H9 (cell line): ENCODE measurements at regions not wholly inside any gene's neighbourhood (a gene's known extent, or its start where the extent isn't known, plus 50 kb on each side); places are given as distances from the start of the nearest gene placed in this dataset.

Experiments used
- DNase-seq: peaks from one replicate; pipeline ENCODE4 v3.0.0-alpha.2; 2017
- H2AFZ ChIP-seq: one replicate; pipeline ENCODE4 v1.6.1; 2013; ENCODE audit warnings: mild to moderate bottlenecking, low read length, control low read depth, moderate library complexity
- H2AK5ac ChIP-seq: 2 replicates; pipeline ENCODE4 v1.6.1; 2013; ENCODE audit warnings: low read length, control low read depth, mixed read lengths; ENCODE audit not compliant: insufficient read length
- H2BK120ac ChIP-seq: one replicate; pipeline ENCODE4 v1.6.1; 2013; ENCODE audit warnings: low read depth, mild to moderate bottlenecking, low read length, control low read depth, inconsistent platforms; ENCODE audit not compliant: poor library complexity, severe bottlenecking
- H2BK12ac ChIP-seq: 2 replicates; pipeline ENCODE4 v1.6.1; 2013; ENCODE audit warnings: low read length, control low read depth, mixed read lengths, low read depth; ENCODE audit not compliant: insufficient read length
- H2BK15ac ChIP-seq: 2 replicates; pipeline ENCODE4 v1.6.1; 2013; ENCODE audit warnings: low read depth, low read length, control low read depth
- H2BK20ac ChIP-seq: one replicate; pipeline ENCODE4 v1.6.1; 2013; ENCODE audit warnings: low read depth, mild to moderate bottlenecking, low read length, control low read depth, inconsistent platforms; ENCODE audit not compliant: poor library complexity, severe bottlenecking
- H2BK5ac ChIP-seq: 2 replicates; pipeline ENCODE4 v1.6.1; 2013; ENCODE audit warnings: low read length, control low read depth, mixed read lengths; ENCODE audit not compliant: insufficient read length
- H3K14ac ChIP-seq: 2 replicates; pipeline ENCODE4 v1.6.1; 2013; ENCODE audit warnings: low read length, control low read depth; ENCODE audit not compliant: insufficient read depth
- H3K18ac ChIP-seq: 2 replicates; pipeline ENCODE4 v1.6.1; 2013; ENCODE audit warnings: low read depth, mild to moderate bottlenecking, mixed read lengths, low read length, control low read depth; ENCODE audit not compliant: insufficient read length
- H3K23ac ChIP-seq: 2 replicates; pipeline ENCODE4 v1.6.1; 2013; ENCODE audit warnings: low read length, control low read depth, mixed read lengths, low read depth; ENCODE audit not compliant: insufficient read length
- H3K23me2 ChIP-seq: 2 replicates; pipeline ENCODE4 v1.6.1; 2013; ENCODE audit warnings: low read depth, mild to moderate bottlenecking, mixed read lengths, low read length, control low read depth; ENCODE audit not compliant: insufficient read length, poor library complexity, severe bottlenecking
- H3K27ac ChIP-seq: 2 replicates; pipeline ENCODE4 v1.5.1; 2013; ENCODE audit warnings: low read length, control low read depth, mixed read lengths, low read depth; ENCODE audit not compliant: insufficient read length
- H3K27me3 ChIP-seq: 2 replicates; pipeline ENCODE4 v1.6.1; 2013; ENCODE audit warnings: low read length, control low read depth, inconsistent platforms; ENCODE audit not compliant: insufficient read depth
- H3K4ac ChIP-seq: 2 replicates; pipeline ENCODE4 v1.6.1; 2013; ENCODE audit warnings: low read depth, mild to moderate bottlenecking, control low read depth, inconsistent platforms, low read length, moderate library complexity
- H3K4me1 ChIP-seq: 2 replicates; pipeline ENCODE4 v1.6.1; 2013; ENCODE audit warnings: low read length, control low read depth, inconsistent platforms; ENCODE audit not compliant: insufficient read depth
- H3K4me2 ChIP-seq: 2 replicates; pipeline ENCODE4 v1.6.1; 2013; ENCODE audit warnings: low read length, control low read depth, mixed read lengths; ENCODE audit not compliant: insufficient read length, insufficient read depth
- H3K56ac ChIP-seq: 2 replicates; pipeline ENCODE4 v1.6.1; 2013; ENCODE audit warnings: low read depth, mild to moderate bottlenecking, mixed read lengths, low read length, control low read depth; ENCODE audit not compliant: insufficient read length
- H3K79me1 ChIP-seq: 2 replicates; pipeline ENCODE4 v1.6.1; 2013; ENCODE audit warnings: low read depth, mild to moderate bottlenecking, moderate library complexity, low read length, control low read depth, inconsistent platforms; ENCODE audit not compliant: insufficient read depth, poor library complexity, severe bottlenecking
- H3K79me2 ChIP-seq: 2 replicates; pipeline ENCODE4 v1.6.1; 2013; ENCODE audit warnings: low read length, control low read depth, inconsistent platforms; ENCODE audit not compliant: insufficient read depth
- H3K9ac ChIP-seq: 2 replicates; pipeline ENCODE4 v1.6.1; 2013; ENCODE audit warnings: low read length, control low read depth, mixed read lengths; ENCODE audit not compliant: insufficient read length; ENCODE audit errors: extremely low read depth
- H3K9me3 ChIP-seq: one replicate; pipeline ENCODE4 v1.6.1; 2013; ENCODE audit warnings: low read depth, low read length, inconsistent platforms; ENCODE audit not compliant: control insufficient read depth
- H3T11ph ChIP-seq: one replicate; pipeline ENCODE4 v1.6.1; 2013; ENCODE audit warnings: mild to moderate bottlenecking, low read length, control low read depth, inconsistent platforms
- H4K20me1 ChIP-seq: one replicate; pipeline ENCODE4 v1.6.1; 2013; ENCODE audit not compliant: control insufficient read depth, insufficient read length, insufficient read depth
- H4K5ac ChIP-seq: 2 replicates; pipeline ENCODE4 v1.6.1; 2013; ENCODE audit warnings: low read depth, mild to moderate bottlenecking, mixed read lengths, low read length, control low read depth; ENCODE audit not compliant: insufficient read length
- H4K8ac ChIP-seq: replicated peaks from 2 replicates; pipeline ENCODE4 v1.6.1; 2013; ENCODE audit warnings: low read length, control low read depth, mixed read lengths, low read depth; ENCODE audit not compliant: insufficient read length
- H4K91ac ChIP-seq: 2 replicates; pipeline ENCODE4 v1.6.1; 2013; ENCODE audit warnings: low read depth, mild to moderate bottlenecking, moderate library complexity, mixed read lengths, low read length, control low read depth; ENCODE audit not compliant: insufficient read length
- H3K27ac Mint-ChIP-seq, 3 experiments: 2 replicates in 2 of 3; 3 replicates in 1 of 3; pipeline ENCODE4 v1.8.0; 2020 to 2021; ENCODE audit warnings: mixed read lengths in 3 of 3, mild to moderate bottlenecking in 1 of 3, moderate library complexity in 1 of 3
- H3K27me3 Mint-ChIP-seq: 2 replicates; pipeline ENCODE4 v1.8.0; 2021; ENCODE audit warnings: low read depth, mild to moderate bottlenecking, moderate library complexity, mixed read lengths
- H3K36me3 Mint-ChIP-seq, 3 experiments: 2 replicates in 2 of 3; 3 replicates in 1 of 3; pipeline ENCODE4 v1.8.0; 2020 to 2021; ENCODE audit warnings: low read depth in 3 of 3, mixed read lengths in 3 of 3; ENCODE audit not compliant: insufficient read depth in 1 of 3
- H3K4me1 Mint-ChIP-seq, 2 experiments: 2 replicates each; pipeline ENCODE4 v1.8.0; 2020; ENCODE audit warnings: mixed read lengths in 2 of 2
- H3K4me3 Mint-ChIP-seq, 2 experiments: 2 replicates in 1 of 2; 3 replicates in 1 of 2; pipeline ENCODE4 v1.8.0; 2020 to 2021; ENCODE audit warnings: mild to moderate bottlenecking in 2 of 2, mixed read lengths in 2 of 2, moderate library complexity in 1 of 2
- H3K9me3 Mint-ChIP-seq, 2 experiments: 2 replicates in 1 of 2; 3 replicates in 1 of 2; pipeline ENCODE4 v1.8.0; 2020; ENCODE audit warnings: mild to moderate bottlenecking in 2 of 2, mixed read lengths in 2 of 2, moderate library complexity in 1 of 2
- CTCF ChIP-seq: fragments of 200-600 bp; sonication (generic); conservative IDR thresholded peaks from 3 replicates; pipeline ENCODE4 v1.8.0; 2021; ENCODE audit warnings: antibody characterized with exemption, mild to moderate bottlenecking
- WGBS: extraction: QIAGEN DNeasy Blood & Tissue Kit; methylation state at CpG from one replicate; pipeline ENCODE4 v1.1.7; 2013; ENCODE audit warnings: missing lambda C conversion rate, low lambda C conversion rate, mixed read lengths; ENCODE audit not compliant: insufficient read length; ENCODE audit errors: extremely low coverage; 5-methylcytosine and 5-hydroxymethylcytosine counted together

GRCh38 chr5:44644628-44645027 is 164.1 kb upstream of the MRPS30 start:
- Histone ChIP-seq H3K79me2 (no peaks in the 10 kb centered on the region), H2BK12ac (no peak overlapping the region), H4K91ac (no peak overlapping the region), H2BK120ac (no peak overlapping the region), H3K9me3 (no peaks in the 10 kb centered on the region), H3T11ph (no peak overlapping the region), H4K8ac (no peak overlapping the region), H3K23me2 (no peaks in the 10 kb centered on the region), H2AFZ (no peak overlapping the region), H3K56ac (no peak overlapping the region), H3K4me2 (no peak overlapping the region), H3K18ac (no peak overlapping the region), H4K5ac (no peak overlapping the region), H3K4me1 (no peaks in the 10 kb centered on the region), H2BK20ac (no peak overlapping the region), H2BK15ac (no peak overlapping the region), H2AK5ac (no peak overlapping the region), H3K14ac (no peak overlapping the region), H2BK5ac (no peak overlapping the region), H3K27me3 (no peaks in the 10 kb centered on the region), H3K27ac (no peak overlapping the region), H3K4ac (no peak overlapping the region), H3K79me1 (no peaks in the 10 kb centered on the region), H3K9ac (no peak overlapping the region), H3K23ac (no peak overlapping the region), H4K20me1 (no peaks in the 10 kb centered on the region)
- Mint-ChIP-seq H3K9me3 (0 out of 5 replicates have a peak, but pooled peaks cover 0 to 3% of the 10 kb centered on the region in 2 experiments), H3K27me3 (no peaks in the 10 kb centered on the region), H3K36me3 (peaks cover 0 to 2% (median 0%) of the 10 kb centered on the region in 3 experiments; a peak in 1 of 7 replicates), H3K27ac (no peak overlapping the region), H3K4me1 (no peaks in the 10 kb centered on the region), H3K4me3 (no peak overlapping the region)
- WGBS: no CpG with 5 or more reads among the region's 3 CpGs
- TF ChIP-seq CTCF: no peak
- DNase-seq: no peak
